DND-41 (cell line): ENCODE measurements at regions not wholly inside any gene's neighbourhood (a gene's known extent, or its start where the extent isn't known, plus 50 kb on each side); places are given as distances from the start of the nearest gene placed in this dataset.

Experiments used
- ATAC-seq: fragments of 200-7000 bp; cut with Tn5 transposase; 3 replicates; pipeline ENCODE4 v1.9.1; 2021; ENCODE audit warnings: low read depth; ENCODE audit not compliant: insufficient read depth
- DNase-seq: peaks from one replicate; pipeline ENCODE4 v3.0.0-alpha.2; 2020
- H2AFZ ChIP-seq: 2 replicates; pipeline ENCODE4 v1.6.0; 2012; ENCODE audit warnings: low read depth, low read length
- H3K27ac ChIP-seq: 2 replicates; pipeline ENCODE4 v1.5.1; 2012; ENCODE audit warnings: low read length, inconsistent platforms
- H3K27me3 ChIP-seq: fragments of 200-600 bp; sonication (generic); 2 replicates; pipeline ENCODE4 v1.6.0; 2012; ENCODE audit warnings: low read length, mild to moderate bottlenecking, inconsistent platforms; ENCODE audit not compliant: insufficient read depth, poor library complexity
- H3K36me3 ChIP-seq: 2 replicates; pipeline ENCODE4 v1.5.1; 2012; ENCODE audit warnings: low read length, inconsistent platforms; ENCODE audit not compliant: insufficient read depth
- H3K4me1 ChIP-seq: 2 replicates; pipeline ENCODE4 v1.5.1; 2012; ENCODE audit warnings: mild to moderate bottlenecking, low read length; ENCODE audit not compliant: insufficient read depth
- H3K4me2 ChIP-seq: 2 replicates; pipeline ENCODE4 v1.6.0; 2012; ENCODE audit warnings: mild to moderate bottlenecking, moderate library complexity, low read length, inconsistent platforms; ENCODE audit not compliant: insufficient read depth
- H3K4me3 ChIP-seq, 2 experiments: fragments of 200-600 bp in 1 of 2; shearing (Covaris generic) in 1 of 2; 2 replicates each; pipeline ENCODE4 v1.5.1; 2012 to 2016; ENCODE audit warnings: inconsistent platforms in 2 of 2, low read length in 2 of 2, mild to moderate bottlenecking in 2 of 2, low read depth in 1 of 2, moderate library complexity in 1 of 2
- H3K79me2 ChIP-seq: 2 replicates; pipeline ENCODE4 v1.6.0; 2012; ENCODE audit warnings: low read length, inconsistent platforms; ENCODE audit not compliant: insufficient read depth
- H3K9ac ChIP-seq: 2 replicates; pipeline ENCODE4 v1.6.0; 2012; ENCODE audit warnings: low read depth, mild to moderate bottlenecking, inconsistent platforms, low read length, moderate library complexity
- H3K9me3 ChIP-seq: 2 replicates; pipeline ENCODE4 v1.5.1; 2012; ENCODE audit warnings: low read length, moderate library complexity, mild to moderate bottlenecking, inconsistent platforms; ENCODE audit not compliant: insufficient read depth, severe bottlenecking
- H4K20me1 ChIP-seq: 2 replicates; pipeline ENCODE4 v1.6.0; 2012; ENCODE audit warnings: low read length; ENCODE audit not compliant: insufficient read depth
- CTCF ChIP-seq: IDR thresholded peaks from 2 replicates; pipeline ENCODE4 v1.5.1; 2012; ENCODE audit warnings: borderline replicate concordance, low read length, moderate library complexity, mild to moderate bottlenecking; ENCODE audit not compliant: poor library complexity, severe bottlenecking; ENCODE audit errors: extremely low read depth
- EZH2 ChIP-seq: IDR thresholded peaks from 3 replicates; pipeline ENCODE4 v1.6.1; 2012; ENCODE audit warnings: borderline replicate concordance, low read depth, mild to moderate bottlenecking, moderate library complexity, low read length, inconsistent platforms; ENCODE audit not compliant: severe bottlenecking

GRCh38 chr4:93996895-93997294, 168.3 kb downstream of the ATOH1 start:
- DNase-seq (no peak), ATAC-seq (no peak)
- no peak overlapping the region for H2AFZ ChIP-seq
- no peak overlapping the region for H3K27ac ChIP-seq
- no peaks in the 10 kb centered on the region for H3K4me1 ChIP-seq
- no peak overlapping the region for H3K4me2 ChIP-seq
- no peak overlapping the region for H3K9ac ChIP-seq
- no peaks in the 10 kb centered on the region for H3K36me3 ChIP-seq
- no peaks in the 10 kb centered on the region for H4K20me1 ChIP-seq
- 0 out of 4 replicates have a peak overlapping the region, but pooled peaks of 1 of the 2 experiments have one; percentile 5 for H3K4me3 ChIP-seq
- TF ChIP-seq CTCF (no peak), EZH2 (no peak)
- H3K79me2 ChIP-seq = no peaks in the 10 kb centered on the region
- H3K9me3 ChIP-seq = no peaks in the 10 kb centered on the region
- H3K27me3 ChIP-seq = no peaks in the 10 kb centered on the region

- H3K36me3 ChIP-seq = no peaks in the 10 kb centered on the region
- no peaks in the 10 kb centered on the region for H4K20me1 ChIP-seq
- H3K4me3 ChIP-seq = no peak overlapping the region
- H3K4me1 ChIP-seq = no peaks in the 10 kb centered on the region
- no peak overlapping the region for H3K9ac ChIP-seq
- no peaks in the 10 kb centered on the region for H3K79me2 ChIP-seq
- H3K27ac ChIP-seq = no peak overlapping the region
- H2AFZ ChIP-seq = no peak overlapping the region
- no peak overlapping the region for H3K4me2 ChIP-seq
- no peak for DNase-seq
- H3K27me3 ChIP-seq = no peaks in the 10 kb centered on the region
- ATAC-seq = no peak
- TF ChIP-seq CTCF = no peak
- no peak for TF ChIP-seq EZH2
- no peaks in the 10 kb centered on the region for H3K9me3 ChIP-seq
These were observed 172.0 kb downstream of the ATOH1 start for GRCh38 chr4:94000559-94000958.

- Histone ChIP-seq H2AFZ (no peak overlapping the region), H3K4me1 (no peaks in the 10 kb centered on the region), H3K27me3 (no peaks in the 10 kb centered on the region), H3K36me3 (no peaks in the 10 kb centered on the region), H3K4me2 (no peak overlapping the region), H3K9me3 (no peaks in the 10 kb centered on the region), H4K20me1 (no peaks in the 10 kb centered on the region), H3K9ac (no peak overlapping the region), H3K4me3 (no peak overlapping the region), H3K27ac (no peak overlapping the region), H3K79me2 (no peaks in the 10 kb centered on the region)
- TF ChIP-seq EZH2 (no peak), CTCF (no peak)
- DNase-seq = no peak
- no peak for ATAC-seq
These were observed 178.4 kb downstream of the ATOH1 start for GRCh38 chr4:94006932-94007331.

GRCh38 chr4:94011190-94011589, 182.6 kb downstream of the ATOH1 start:
- Histone ChIP-seq H3K4me3 (no peak overlapping the region), H3K9ac (no peak overlapping the region), H3K79me2 (no peaks in the 10 kb centered on the region), H3K4me2 (no peak overlapping the region), H4K20me1 (no peaks in the 10 kb centered on the region), H3K9me3 (no peaks in the 10 kb centered on the region), H2AFZ (no peak overlapping the region), H3K27me3 (no peaks in the 10 kb centered on the region), H3K4me1 (no peaks in the 10 kb centered on the region), H3K36me3 (no peaks in the 10 kb centered on the region), H3K27ac (no peak overlapping the region)
- no peak for DNase-seq
- ATAC-seq = no peak
- no peak for TF ChIP-seq CTCF
- no peak for TF ChIP-seq EZH2
